K562 (cell line): ENCODE measurements at regions not wholly inside any gene's neighbourhood (a gene's known extent, or its start where the extent isn't known, plus 50 kb on each side); places are given as distances from the start of the nearest gene placed in this dataset.

Experiments used
- ATAC-seq: fragments of 200-7000 bp; cut with Tn5 transposase; 3 replicates; pipeline ENCODE4 v1.9.1; 2020; ENCODE audit warnings: moderate library complexity
- BruUV-seq: library from RNA; stranded (reverse); fragments of 400-500 nt; replicated peaks from 2 replicates; lab custom pipeline; 2021; lab: Mats Ljungman, UMichigan
- CTCF ChIA-PET: fragments of 300-600 bp; formaldehyde crosslinking; extraction: SDS; loops from one replicate; lab custom pipeline; 2021; ENCODE audit warnings: low intra/inter-chr PET ratio; lab: Yijun Ruan, JAX
- POLR2A ChIA-PET: fragments of 300-600, 350-650 bp; sonication (Branson Sonifier 250); formaldehyde crosslinking; extraction: SDS; loops from one replicate; lab custom pipeline; 2021; ENCODE audit warnings: antibody characterized with exemption, inconsistent platforms; lab: Yijun Ruan, JAX
- DNase-seq, 4 experiments: peaks; one replicate each; pipeline versions ENCODE4 v3.0.0 to v3.0.0-alpha.2; 2011 to 2018; ENCODE audit warnings: low spot score in 3 of 4, mixed read lengths in 3 of 4; ENCODE audit errors: extremely low read depth in 1 of 4
- FAIRE-seq: peaks from 2 replicates; lab custom pipeline; 2011; peaks lifted over from hg19 to GRCh38; lab: Jason Lieb, UNC
- H2AFZ ChIP-seq: 2 replicates; pipeline ENCODE4 v1.6.0; 2011; ENCODE audit warnings: low read depth, low read length, control low read depth, inconsistent platforms
- H3K27ac ChIP-seq: fragments of 200-600 bp; 3 replicates; pipeline ENCODE4 v1.8.0; 2011; ENCODE audit warnings: low read depth, mild to moderate bottlenecking, control low read depth, inconsistent platforms, low read length, moderate library complexity, mixed read lengths; ENCODE audit errors: extremely low read depth
- H3K27me3 ChIP-seq, 2 experiments: fragments of 300-600 bp in 1 of 2; 2 replicates in 1 of 2; 3 replicates in 1 of 2; pipeline versions ENCODE4 v1.6.0 to v1.8.0; 2011; ENCODE audit warnings: inconsistent platforms in 2 of 2, low read length in 2 of 2, mild to moderate bottlenecking in 1 of 2, mixed read lengths in 1 of 2, moderate library complexity in 1 of 2; ENCODE audit not compliant: control insufficient read depth in 2 of 2, insufficient read depth in 2 of 2
- H3K36me3 ChIP-seq: fragments of 300-600 bp; 3 replicates; pipeline ENCODE4 v1.8.0; 2011; ENCODE audit warnings: mild to moderate bottlenecking, low read length, inconsistent platforms; ENCODE audit not compliant: control insufficient read depth, insufficient read depth
- H3K4me1 ChIP-seq, 2 experiments: fragments of 200-600 bp in 1 of 2; replicated peaks in 1 of 2; 2 replicates in 1 of 2; 3 replicates in 1 of 2; pipeline versions ENCODE4 v1.5.1 to v1.8.0; 2011; ENCODE audit warnings: inconsistent platforms in 2 of 2, low read length in 2 of 2, mild to moderate bottlenecking in 1 of 2, mixed read lengths in 1 of 2, moderate library complexity in 1 of 2; ENCODE audit not compliant: control insufficient read depth in 2 of 2, insufficient read depth in 2 of 2
- H3K4me2 ChIP-seq: 2 replicates; pipeline ENCODE4 v1.6.1; 2011; ENCODE audit warnings: low read length, control low read depth, inconsistent platforms, mixed read lengths; ENCODE audit not compliant: insufficient read depth
- H3K4me3 ChIP-seq: fragments of 200-600 bp; sonication (generic), shearing (Covaris generic); 2 replicates; pipeline ENCODE4 v1.5.1; 2016; ENCODE audit warnings: control low read depth, inconsistent platforms
- H3K79me2 ChIP-seq: fragments of 200-600 bp; 3 replicates; pipeline ENCODE4 v1.8.0; 2011; ENCODE audit warnings: low read length, inconsistent platforms; ENCODE audit not compliant: control insufficient read depth, insufficient read depth
- H3K9ac ChIP-seq, 2 experiments: 2 replicates each; pipeline versions ENCODE4 v1.6.0 to v1.6.1; 2011; ENCODE audit warnings: low read depth in 2 of 2, low read length in 2 of 2, control low read depth in 1 of 2, inconsistent platforms in 1 of 2, mild to moderate bottlenecking in 1 of 2, mixed read lengths in 1 of 2; ENCODE audit not compliant: insufficient read depth in 1 of 2
- H3K9me1 ChIP-seq: one replicate; pipeline ENCODE4 v1.6.0; 2011; ENCODE audit warnings: inconsistent platforms, mild to moderate bottlenecking, low read length, moderate library complexity; ENCODE audit not compliant: control insufficient read depth, insufficient read depth
- H3K9me3 ChIP-seq: replicated peaks from 2 replicates; pipeline ENCODE4 v1.5.1; 2011; ENCODE audit warnings: low read depth, low read length, inconsistent platforms; ENCODE audit not compliant: control insufficient read depth, insufficient read depth
- H4K20me1 ChIP-seq: replicated peaks from 2 replicates; pipeline ENCODE4 v1.6.1; 2011; ENCODE audit warnings: low read length, inconsistent platforms, mixed read lengths; ENCODE audit not compliant: control insufficient read depth, insufficient read depth
- HEY1 ChIP-seq: fragments of 250-450 bp; sonication (Bioruptor Pico); IDR thresholded peaks from 2 replicates; pipeline ENCODE4 v1.5.0; 2020; ENCODE audit warnings: mild to moderate bottlenecking, moderate library complexity, borderline replicate concordance
- MAFF ChIP-seq: IDR thresholded peaks from 2 replicates; pipeline ENCODE4 v1.6.1; 2012; ENCODE audit warnings: low read length, improper control_type of control experiment
- MAFG ChIP-seq: fragments of 450-650 bp; conservative IDR thresholded peaks from 2 replicates; pipeline ENCODE4 v1.6.1; 2016; ENCODE audit warnings: missing genetic modification characterization, missing compliant biosample characterization
- MAFK ChIP-seq: IDR thresholded peaks from 2 replicates; pipeline ENCODE4 v1.6.1; 2011; ENCODE audit warnings: low read length, improper control_type of control experiment
- XRCC5 ChIP-seq: fragments of 200-400 bp; formaldehyde crosslinking; IDR thresholded peaks from 2 replicates; pipeline ENCODE4 v1.6.1; 2017; ENCODE audit warnings: low read depth, mild to moderate bottlenecking, low read length
- ZNF316 ChIP-seq: fragments of 450-650 bp; IDR thresholded peaks from 2 replicates; pipeline ENCODE4 v1.6.1; 2016
- WGBS: fragments of 100-300 bp; shearing (Covaris generic); methylation state at CpG from one replicate; pipeline ENCODE4 v1.1.6; 2016; ENCODE audit warnings: low coverage, mixed read lengths; ENCODE audit not compliant: insufficient coverage; ENCODE audit errors: missing lambda C conversion rate; 5-methylcytosine and 5-hydroxymethylcytosine counted together
- in situ Hi-C: fragments of 300-500 bp; cut with MboI; formaldehyde crosslinking; loops from 4 replicates; pipeline ENCODE4 v1.15.0; 2018; ENCODE audit warnings: inconsistent platforms, mixed read lengths
- intact Hi-C: fragments of 100-400 bp; cut with micrococcal nuclease; formaldehyde crosslinking; loops from 2 replicates; pipeline ENCODE4 v1.14.2; 2022
- TF ChIP-seq, protein P1 (sequence below): sonication (generic); formaldehyde crosslinking; IDR thresholded peaks from 2 replicates; pipeline ENCODE4 v1.4.0; 2020; ENCODE audit warnings: mild to moderate bottlenecking, missing genetic modification reagents
- TF ChIP-seq, protein P2 (sequence below): sonication (generic); formaldehyde crosslinking; IDR thresholded peaks from 2 replicates; pipeline ENCODE4 v1.8.0; 2022; ENCODE audit warnings: missing genetic modification reagents, mild to moderate bottlenecking, moderate library complexity, borderline replicate concordance

DNA sequence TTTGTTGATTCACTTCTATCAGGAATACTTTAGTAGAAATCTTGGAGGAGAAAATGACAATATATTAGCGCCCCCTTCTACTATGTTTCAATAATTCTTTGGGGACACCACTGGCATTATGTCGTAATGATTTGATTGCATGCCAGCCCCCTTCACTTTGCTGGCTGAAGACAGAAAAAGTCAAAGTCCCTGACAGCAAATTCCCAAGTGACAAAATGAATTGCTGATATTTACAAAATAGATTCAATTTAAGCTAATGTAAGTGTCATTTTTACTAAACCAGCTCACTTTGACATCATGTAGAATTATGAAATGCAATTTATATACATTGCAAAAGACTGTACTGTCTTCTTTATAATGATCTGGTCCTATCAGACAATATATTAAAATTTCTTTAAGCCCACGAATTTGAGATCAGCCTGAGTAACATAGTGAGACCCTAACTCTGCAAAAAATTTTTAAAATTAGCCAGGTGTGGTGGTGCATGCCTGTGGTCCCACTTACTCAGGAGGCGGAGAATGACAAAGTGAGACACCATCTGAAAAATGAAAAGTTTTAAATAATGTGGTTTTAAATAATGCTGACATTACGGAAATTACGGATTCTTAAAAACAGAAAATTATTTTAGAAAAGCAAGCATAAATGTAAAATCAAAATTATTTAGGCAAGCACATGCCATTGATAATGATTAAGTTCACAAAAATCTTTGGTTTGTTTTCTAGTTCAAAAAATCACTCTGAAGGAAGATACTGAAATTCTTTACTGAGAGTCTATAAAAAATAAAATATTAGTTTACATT, 520.1 kb upstream of the PKDCC start:
- H3K4me1 ChIP-seq = no peaks in the 10 kb centered on the region
- no peaks in the 10 kb centered on the region for H3K79me2 ChIP-seq
- H2AFZ ChIP-seq = no peak overlapping the region
- POLR2A ChIA-PET = no interaction called here
- no peaks in the 10 kb centered on the region for H3K9me1 ChIP-seq
- H3K36me3 ChIP-seq = no peaks in the 10 kb centered on the region
- no TSS peak for BruUV-seq
- WGBS = 4% methylated on average over 6 of the region's 6 CpGs
- ATAC-seq (no peak), FAIRE-seq (no peak)
- no peak overlapping the region for H3K4me2 ChIP-seq
- no peak overlapping the region for H3K27ac ChIP-seq
- H3K4me3 ChIP-seq = no peak overlapping the region
- H4K20me1 ChIP-seq = no peaks in the 10 kb centered on the region
- in situ Hi-C loops = no loop called here
- TF ChIP-seq, protein P1, sequence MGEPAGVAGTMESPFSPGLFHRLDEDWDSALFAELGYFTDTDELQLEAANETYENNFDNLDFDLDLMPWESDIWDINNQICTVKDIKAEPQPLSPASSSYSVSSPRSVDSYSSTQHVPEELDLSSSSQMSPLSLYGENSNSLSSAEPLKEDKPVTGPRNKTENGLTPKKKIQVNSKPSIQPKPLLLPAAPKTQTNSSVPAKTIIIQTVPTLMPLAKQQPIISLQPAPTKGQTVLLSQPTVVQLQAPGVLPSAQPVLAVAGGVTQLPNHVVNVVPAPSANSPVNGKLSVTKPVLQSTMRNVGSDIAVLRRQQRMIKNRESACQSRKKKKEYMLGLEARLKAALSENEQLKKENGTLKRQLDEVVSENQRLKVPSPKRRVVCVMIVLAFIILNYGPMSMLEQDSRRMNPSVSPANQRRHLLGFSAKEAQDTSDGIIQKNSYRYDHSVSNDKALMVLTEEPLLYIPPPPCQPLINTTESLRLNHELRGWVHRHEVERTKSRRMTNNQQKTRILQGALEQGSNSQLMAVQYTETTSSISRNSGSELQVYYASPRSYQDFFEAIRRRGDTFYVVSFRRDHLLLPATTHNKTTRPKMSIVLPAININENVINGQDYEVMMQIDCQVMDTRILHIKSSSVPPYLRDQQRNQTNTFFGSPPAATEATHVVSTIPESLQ = no peak
- TF ChIP-seq MAFG (tag) (peak; percentile 52; the same call in 1 of the 2 replicates), MAFK (0 out of 2 replicates have a peak, but pooled peaks have one; percentile 46), HEY1 (no peak), ZNF316 (peak; percentile 83), MAFF (peak; percentile 44; the same call in 1 of the 2 replicates), XRCC5 (no peak)
- TF ChIP-seq, protein P2, sequence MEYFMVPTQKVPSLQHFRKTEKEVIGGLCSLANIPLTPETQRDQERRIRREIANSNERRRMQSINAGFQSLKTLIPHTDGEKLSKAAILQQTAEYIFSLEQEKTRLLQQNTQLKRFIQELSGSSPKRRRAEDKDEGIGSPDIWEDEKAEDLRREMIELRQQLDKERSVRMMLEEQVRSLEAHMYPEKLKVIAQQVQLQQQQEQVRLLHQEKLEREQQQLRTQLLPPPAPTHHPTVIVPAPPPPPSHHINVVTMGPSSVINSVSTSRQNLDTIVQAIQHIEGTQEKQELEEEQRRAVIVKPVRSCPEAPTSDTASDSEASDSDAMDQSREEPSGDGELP (CRISPR knock-in tag) = no peak
- TF ChIP-seq, all 486 proteins: peak for 4
- intact Hi-C loops = no loop called here
- Histone ChIP-seq H3K27me3 (no peaks in the 10 kb centered on the region), H3K9me3 (no peaks in the 10 kb centered on the region), H3K9ac (no peak overlapping the region)
- no peak for DNase-seq
- CTCF ChIA-PET = no interaction called here
